Endodermal cell (in vitro differentiated cells): ENCODE measurements at regions not wholly inside any gene's neighbourhood (a gene's known extent, or its start where the extent isn't known, plus 50 kb on each side); places are given as distances from the start of the nearest gene placed in this dataset.

Source experiments
- DNase-seq: peaks from one replicate; pipeline ENCODE4 v3.0.0-alpha.2; 2017
- H3K27ac ChIP-seq: 2 replicates; pipeline ENCODE4 v1.5.1; 2013; ENCODE audit warnings: mild to moderate bottlenecking, low read depth, low read length, moderate library complexity
- H3K27me3 ChIP-seq: 2 replicates; pipeline ENCODE4 v1.6.1; 2013; ENCODE audit warnings: mild to moderate bottlenecking, low read length, moderate library complexity; ENCODE audit not compliant: insufficient read depth, control insufficient read depth, poor library complexity, severe bottlenecking
- H3K36me3 ChIP-seq: 2 replicates; pipeline ENCODE4 v1.7.0; 2013; ENCODE audit warnings: mild to moderate bottlenecking, low read length, moderate library complexity; ENCODE audit not compliant: control insufficient read depth, insufficient read depth
- H3K4me1 ChIP-seq: one replicate; pipeline ENCODE4 v1.7.0; 2013; ENCODE audit warnings: low read length; ENCODE audit not compliant: control insufficient read depth, insufficient read depth
- H3K4me3 ChIP-seq: 2 replicates; pipeline ENCODE4 v1.5.1; 2013; ENCODE audit warnings: mild to moderate bottlenecking, low read length, moderate library complexity
- H3K9ac ChIP-seq: 2 replicates; pipeline ENCODE4 v1.6.1; 2013; ENCODE audit warnings: mild to moderate bottlenecking, low read length, moderate library complexity; ENCODE audit not compliant: poor library complexity, severe bottlenecking; ENCODE audit errors: extremely low read depth
- H3K9me3 ChIP-seq: 2 replicates; pipeline ENCODE4 v1.6.1; 2013; ENCODE audit warnings: mild to moderate bottlenecking, low read length, moderate library complexity; ENCODE audit not compliant: control insufficient read depth
- H3K27ac Mint-ChIP-seq: 2 replicates; pipeline ENCODE4 v1.8.0; 2020; ENCODE audit warnings: mixed read lengths
- H3K27me3 Mint-ChIP-seq: 2 replicates; pipeline ENCODE4 v1.8.0; 2021; ENCODE audit warnings: mild to moderate bottlenecking, mixed read lengths; ENCODE audit not compliant: insufficient read depth
- H3K36me3 Mint-ChIP-seq: 2 replicates; pipeline ENCODE4 v1.8.0; 2020; ENCODE audit warnings: low read depth, mixed read lengths
- H3K4me1 Mint-ChIP-seq: 2 replicates; pipeline ENCODE4 v1.8.0; 2020; ENCODE audit warnings: mixed read lengths
- H3K4me3 Mint-ChIP-seq: 2 replicates; pipeline ENCODE4 v1.8.0; 2020; ENCODE audit warnings: mild to moderate bottlenecking, moderate library complexity, mixed read lengths
- H3K9me3 Mint-ChIP-seq: 2 replicates; pipeline ENCODE4 v1.8.0; 2020; ENCODE audit warnings: mild to moderate bottlenecking, mixed read lengths
- WGBS, 2 experiments: methylation state at CpG; one replicate each; pipeline versions ENCODE4 v1.1.5 to v1.1.7; 2013; ENCODE audit warnings: missing lambda C conversion rate in 2 of 2, mixed read lengths in 1 of 2; ENCODE audit not compliant: insufficient coverage in 1 of 2, insufficient read length in 1 of 2; 5-methylcytosine and 5-hydroxymethylcytosine counted together
- TF ChIP-seq, protein P1 (sequence below): fragments of 200-600 bp; sonication (generic); conservative IDR thresholded peaks from 2 replicates; pipeline ENCODE4 v1.5.0; 2021; ENCODE audit warnings: antibody characterized with exemption, mild to moderate bottlenecking

DNA sequence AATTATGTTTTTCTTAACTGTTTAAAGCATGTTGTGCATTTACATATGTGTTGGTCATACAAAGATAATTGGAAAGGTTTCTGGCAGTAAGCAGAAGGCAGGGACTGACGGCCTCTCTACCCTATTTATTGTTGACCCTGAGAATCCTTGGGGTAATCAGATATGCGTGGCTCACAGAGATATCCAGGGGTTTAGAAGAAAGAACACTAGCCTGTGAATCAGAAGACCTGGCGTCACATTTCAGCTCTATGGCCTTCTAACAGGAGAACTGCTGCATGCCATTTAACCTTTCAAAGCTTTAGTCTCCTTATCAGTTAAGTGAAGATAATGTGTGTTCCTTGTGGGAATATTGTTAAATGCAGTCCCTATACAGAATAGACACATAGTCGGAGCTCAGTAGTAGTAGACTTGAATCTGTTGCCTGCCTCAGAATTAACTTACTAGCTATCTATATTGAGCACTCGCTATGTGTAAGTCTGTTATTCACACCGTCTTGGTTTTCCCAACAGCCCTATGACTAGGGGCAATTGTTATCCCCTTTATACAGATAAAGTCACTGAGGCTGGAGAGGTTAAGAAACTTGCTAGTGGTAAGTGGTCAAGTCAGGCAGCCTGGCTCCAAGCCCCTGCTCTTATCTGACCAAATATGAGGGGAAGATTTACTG lies 129.6 kb upstream of the ANKRD1 start:
- peak overlapping the region; percentile 66 for H3K27ac ChIP-seq
- H3K9ac ChIP-seq = no peak overlapping the region
- no peaks in the 10 kb centered on the region for H3K36me3 ChIP-seq
- TF ChIP-seq, protein P1, sequence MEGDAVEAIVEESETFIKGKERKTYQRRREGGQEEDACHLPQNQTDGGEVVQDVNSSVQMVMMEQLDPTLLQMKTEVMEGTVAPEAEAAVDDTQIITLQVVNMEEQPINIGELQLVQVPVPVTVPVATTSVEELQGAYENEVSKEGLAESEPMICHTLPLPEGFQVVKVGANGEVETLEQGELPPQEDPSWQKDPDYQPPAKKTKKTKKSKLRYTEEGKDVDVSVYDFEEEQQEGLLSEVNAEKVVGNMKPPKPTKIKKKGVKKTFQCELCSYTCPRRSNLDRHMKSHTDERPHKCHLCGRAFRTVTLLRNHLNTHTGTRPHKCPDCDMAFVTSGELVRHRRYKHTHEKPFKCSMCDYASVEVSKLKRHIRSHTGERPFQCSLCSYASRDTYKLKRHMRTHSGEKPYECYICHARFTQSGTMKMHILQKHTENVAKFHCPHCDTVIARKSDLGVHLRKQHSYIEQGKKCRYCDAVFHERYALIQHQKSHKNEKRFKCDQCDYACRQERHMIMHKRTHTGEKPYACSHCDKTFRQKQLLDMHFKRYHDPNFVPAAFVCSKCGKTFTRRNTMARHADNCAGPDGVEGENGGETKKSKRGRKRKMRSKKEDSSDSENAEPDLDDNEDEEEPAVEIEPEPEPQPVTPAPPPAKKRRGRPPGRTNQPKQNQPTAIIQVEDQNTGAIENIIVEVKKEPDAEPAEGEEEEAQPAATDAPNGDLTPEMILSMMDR = no peak
- H3K4me1 ChIP-seq = peaks cover 11% of the 10 kb centered on the region
- H3K9me3 ChIP-seq = peaks cover 5% of the 10 kb centered on the region
- H3K27ac Mint-ChIP-seq = peak overlapping the region; percentile 56
- H3K9me3 Mint-ChIP-seq = no peaks in the 10 kb centered on the region
- DNase-seq = peak; percentile 69
- H3K4me3 Mint-ChIP-seq = peak overlapping the region; percentile 7
- H3K4me3 ChIP-seq = no peak overlapping the region
- H3K27me3 Mint-ChIP-seq = peaks cover 11% of the 10 kb centered on the region
- H3K36me3 Mint-ChIP-seq = no peaks in the 10 kb centered on the region
- 45 to 55% methylated on average over 4 to 6 of the region's 6 CpGs for WGBS, 2 experiments
- peaks cover 25% of the 10 kb centered on the region for H3K4me1 Mint-ChIP-seq
- no peaks in the 10 kb centered on the region for H3K27me3 ChIP-seq

- no peak for DNase-seq
- Mint-ChIP-seq H3K36me3 (no peaks in the 10 kb centered on the region), H3K4me1 (peaks cover 25% of the 10 kb centered on the region), H3K27me3 (peaks cover 9% of the 10 kb centered on the region), H3K9me3 (no peaks in the 10 kb centered on the region), H3K27ac (no peak overlapping the region), H3K4me3 (no peak overlapping the region)
- Histone ChIP-seq H3K36me3 (no peaks in the 10 kb centered on the region), H3K9me3 (no peaks in the 10 kb centered on the region), H3K9ac (no peak overlapping the region), H3K4me1 (peaks cover 11% of the 10 kb centered on the region), H3K27me3 (no peaks in the 10 kb centered on the region), H3K27ac (no peak overlapping the region), H3K4me3 (no peak overlapping the region)
- 78 to 91% methylated on average over 3 of the region's 3 CpGs for WGBS, 2 experiments
- TF ChIP-seq, protein P1 = no peak
Observed at GRCh38 chr10:91051829-91052228, 130.9 kb upstream of the ANKRD1 start.

GRCh38 chr10:91054325-91054724 lies 133.4 kb upstream of the ANKRD1 start:
- H3K27ac Mint-ChIP-seq = no peak overlapping the region
- H3K4me1 ChIP-seq = peaks cover 11% of the 10 kb centered on the region
- peak overlapping the region; percentile 84 for H3K27ac ChIP-seq
- peaks cover 20% of the 10 kb centered on the region for H3K4me1 Mint-ChIP-seq
- no peak overlapping the region for H3K4me3 ChIP-seq
- H3K9me3 ChIP-seq = no peaks in the 10 kb centered on the region
- WGBS, 2 experiments = 40 to 72% methylated on average over 1 to 2 of the region's 2 CpGs
- H3K36me3 ChIP-seq = no peaks in the 10 kb centered on the region
- DNase-seq = no peak
- H3K9ac ChIP-seq = no peak overlapping the region
- H3K9me3 Mint-ChIP-seq = no peaks in the 10 kb centered on the region
- peaks cover 13% of the 10 kb centered on the region for H3K27me3 Mint-ChIP-seq
- no peaks in the 10 kb centered on the region for H3K36me3 Mint-ChIP-seq
- TF ChIP-seq, protein P1 = no peak
- no peak overlapping the region for H3K4me3 Mint-ChIP-seq
- no peaks in the 10 kb centered on the region for H3K27me3 ChIP-seq
